Nephron (organoid): ENCODE measurements at regions not wholly inside any gene's neighbourhood (a gene's known extent, or its start where the extent isn't known, plus 50 kb on each side); places are given as distances from the start of the nearest gene placed in this dataset.

Source experiments
- H3K27ac Mint-ChIP-seq, 3 experiments: 2 replicates each; pipeline ENCODE4 v1.8.0; 2020; ENCODE audit warnings: mixed read lengths in 3 of 3, mild to moderate bottlenecking in 2 of 3, moderate library complexity in 1 of 3
- H3K27me3 Mint-ChIP-seq: 2 replicates; pipeline ENCODE4 v1.8.0; 2021; ENCODE audit warnings: low read depth, mild to moderate bottlenecking, moderate library complexity, mixed read lengths
- H3K36me3 Mint-ChIP-seq: 2 replicates; pipeline ENCODE4 v1.8.0; 2020; ENCODE audit warnings: low read depth, mixed read lengths
- H3K4me1 Mint-ChIP-seq: 2 replicates; pipeline ENCODE4 v1.8.0; 2020; ENCODE audit warnings: mixed read lengths
- H3K4me3 Mint-ChIP-seq, 3 experiments: 2 replicates each; pipeline ENCODE4 v1.8.0; 2020; ENCODE audit warnings: mild to moderate bottlenecking in 3 of 3, mixed read lengths in 3 of 3, moderate library complexity in 2 of 3
- H3K9me3 Mint-ChIP-seq: 2 replicates; pipeline ENCODE4 v1.8.0; 2020; ENCODE audit warnings: mixed read lengths
- TF ChIP-seq, protein P1 (sequence below), 3 experiments: fragments of 200-600 bp; sonication (generic); IDR thresholded peaks; one replicate each; pipeline ENCODE4 v1.5.0; 2021; ENCODE audit warnings: antibody characterized with exemption in 3 of 3; ENCODE audit not compliant: unreplicated experiment in 3 of 3

DNA sequence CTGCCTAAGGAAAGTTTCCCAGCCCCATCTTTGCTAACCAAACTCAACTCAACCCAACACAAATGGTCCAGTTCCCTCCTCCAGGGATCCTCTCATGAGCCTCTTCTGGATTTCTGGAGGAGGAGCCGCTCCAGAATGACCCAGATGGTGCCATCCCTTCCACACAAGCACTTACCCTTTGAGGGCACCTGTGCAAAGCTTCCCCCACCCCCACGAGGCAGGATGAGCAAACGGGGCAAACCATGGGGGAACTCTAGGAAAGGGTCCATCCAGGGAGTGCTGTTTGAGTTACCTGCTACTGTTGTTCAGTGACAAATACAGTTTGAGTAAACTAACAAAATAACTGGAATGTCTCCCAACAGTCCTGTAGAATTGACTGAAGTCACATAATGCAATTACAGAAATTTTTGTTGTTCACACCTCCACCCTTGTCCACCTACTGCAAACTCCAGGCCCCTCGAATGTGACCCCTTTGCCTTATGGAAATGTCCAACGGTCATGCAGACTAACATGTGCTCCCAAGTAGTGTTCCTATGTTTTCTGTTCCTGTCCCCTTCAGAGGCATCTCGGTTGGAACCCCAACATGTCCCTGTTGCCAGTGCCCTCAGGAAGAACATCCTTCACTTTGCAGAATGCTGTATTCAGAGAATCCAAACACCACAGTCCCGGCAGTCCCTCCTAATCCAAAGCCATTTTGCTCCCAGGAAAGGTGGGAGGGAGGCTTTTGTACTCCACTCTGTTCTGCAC lies 160.1 kb downstream of the RRAGC start:
- TF ChIP-seq, protein P1, sequence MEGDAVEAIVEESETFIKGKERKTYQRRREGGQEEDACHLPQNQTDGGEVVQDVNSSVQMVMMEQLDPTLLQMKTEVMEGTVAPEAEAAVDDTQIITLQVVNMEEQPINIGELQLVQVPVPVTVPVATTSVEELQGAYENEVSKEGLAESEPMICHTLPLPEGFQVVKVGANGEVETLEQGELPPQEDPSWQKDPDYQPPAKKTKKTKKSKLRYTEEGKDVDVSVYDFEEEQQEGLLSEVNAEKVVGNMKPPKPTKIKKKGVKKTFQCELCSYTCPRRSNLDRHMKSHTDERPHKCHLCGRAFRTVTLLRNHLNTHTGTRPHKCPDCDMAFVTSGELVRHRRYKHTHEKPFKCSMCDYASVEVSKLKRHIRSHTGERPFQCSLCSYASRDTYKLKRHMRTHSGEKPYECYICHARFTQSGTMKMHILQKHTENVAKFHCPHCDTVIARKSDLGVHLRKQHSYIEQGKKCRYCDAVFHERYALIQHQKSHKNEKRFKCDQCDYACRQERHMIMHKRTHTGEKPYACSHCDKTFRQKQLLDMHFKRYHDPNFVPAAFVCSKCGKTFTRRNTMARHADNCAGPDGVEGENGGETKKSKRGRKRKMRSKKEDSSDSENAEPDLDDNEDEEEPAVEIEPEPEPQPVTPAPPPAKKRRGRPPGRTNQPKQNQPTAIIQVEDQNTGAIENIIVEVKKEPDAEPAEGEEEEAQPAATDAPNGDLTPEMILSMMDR (IDR thresholded peaks at IDR 0.05; ENCODE audit: unreplicated experiment in 3 of 3): no peak
- Mint-ChIP-seq H3K4me3 (no peak overlapping the region), H3K9me3 (peaks cover 14% of the 10 kb centered on the region), H3K36me3 (no peaks in the 10 kb centered on the region), H3K27me3 (peaks cover 33% of the 10 kb centered on the region), H3K27ac (no peak overlapping the region), H3K4me1 (no peaks in the 10 kb centered on the region)

DNA sequence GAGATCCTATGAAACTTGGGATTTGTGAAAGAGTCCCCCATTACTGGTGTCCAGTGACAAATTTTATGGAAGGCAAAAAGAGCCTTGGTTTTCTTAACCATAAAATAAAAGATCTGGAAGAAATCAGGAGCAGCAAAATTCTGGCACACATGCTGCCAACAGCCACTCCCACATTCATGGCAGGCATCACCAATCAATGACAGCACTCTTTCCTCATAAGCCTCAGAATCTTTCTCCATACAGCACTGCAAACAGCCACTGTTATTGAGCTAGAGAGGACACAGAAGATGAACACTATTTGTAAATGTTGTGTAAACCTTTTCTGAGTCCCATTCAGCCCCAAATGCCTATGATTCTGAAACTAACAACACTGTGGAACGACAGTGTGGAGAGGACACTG lies 162.2 kb downstream of the RRAGC start:
- H3K36me3 Mint-ChIP-seq: no peaks in the 10 kb centered on the region
- no peaks in the 10 kb centered on the region for H3K4me1 Mint-ChIP-seq
- H3K27ac Mint-ChIP-seq: no peak overlapping the region
- TF ChIP-seq, protein P1 (IDR thresholded peaks at IDR 0.05; ENCODE audit: unreplicated experiment in 3 of 3): no peak
- H3K4me3 Mint-ChIP-seq: no peak overlapping the region
- peaks cover 3% of the 10 kb centered on the region for H3K9me3 Mint-ChIP-seq
- H3K27me3 Mint-ChIP-seq: peaks cover 36% of the 10 kb centered on the region

DNA sequence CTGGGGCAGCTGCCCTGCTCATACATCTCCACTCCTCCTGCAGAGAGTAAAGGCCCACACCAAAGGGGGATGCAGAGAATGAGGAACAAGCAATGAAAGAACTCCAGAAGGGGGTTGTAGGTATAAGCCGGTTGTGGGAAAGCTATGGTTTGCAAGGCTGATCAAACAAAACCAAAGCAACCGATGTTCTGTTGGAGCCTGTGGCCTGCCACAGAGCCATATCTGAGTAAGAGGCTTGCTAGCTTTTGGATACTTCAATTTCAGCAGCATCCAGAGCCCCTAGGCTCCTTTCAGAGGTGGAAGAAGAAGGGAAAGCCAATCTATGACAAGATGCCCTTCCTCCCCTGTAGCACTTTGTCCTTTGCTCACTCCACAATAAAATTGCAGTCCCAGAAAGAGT lies 163.2 kb downstream of the RRAGC start:
- no peak overlapping the region for H3K27ac Mint-ChIP-seq
- peaks cover 37% of the 10 kb centered on the region for H3K27me3 Mint-ChIP-seq
- no peak overlapping the region for H3K4me3 Mint-ChIP-seq
- no peaks in the 10 kb centered on the region for H3K4me1 Mint-ChIP-seq
- H3K9me3 Mint-ChIP-seq: peaks cover 5% of the 10 kb centered on the region
- TF ChIP-seq, protein P1 (IDR thresholded peaks at IDR 0.05; ENCODE audit: unreplicated experiment in 3 of 3): no peak
- no peaks in the 10 kb centered on the region for H3K36me3 Mint-ChIP-seq

DNA sequence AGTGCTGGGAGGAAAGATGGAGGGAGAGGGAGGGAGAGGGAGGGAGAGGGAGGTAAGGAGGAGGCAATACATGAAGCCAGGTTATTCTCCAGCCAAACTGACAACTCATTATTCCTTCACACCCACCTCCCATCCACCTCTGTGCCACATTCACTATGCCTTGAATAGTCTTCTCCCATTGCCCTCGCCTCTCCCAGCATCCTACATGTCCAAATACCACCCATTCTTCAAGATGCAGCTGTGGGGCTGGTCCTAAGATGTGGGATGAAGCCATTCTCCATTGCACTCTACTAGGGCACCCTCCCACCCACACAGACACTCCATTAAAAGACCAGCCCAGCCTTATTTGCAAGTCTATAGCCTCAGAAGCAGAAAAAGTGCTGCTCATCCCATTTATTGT lies 165.8 kb downstream of the RRAGC start:
- peaks cover 6% of the 10 kb centered on the region for H3K9me3 Mint-ChIP-seq
- H3K4me3 Mint-ChIP-seq: no peak overlapping the region
- no peaks in the 10 kb centered on the region for H3K4me1 Mint-ChIP-seq
- TF ChIP-seq, protein P1 (IDR thresholded peaks at IDR 0.05; ENCODE audit: unreplicated experiment in 3 of 3): no peak
- H3K27ac Mint-ChIP-seq: no peak overlapping the region
- peaks cover 28% of the 10 kb centered on the region for H3K27me3 Mint-ChIP-seq
- H3K36me3 Mint-ChIP-seq: no peaks in the 10 kb centered on the region

DNA sequence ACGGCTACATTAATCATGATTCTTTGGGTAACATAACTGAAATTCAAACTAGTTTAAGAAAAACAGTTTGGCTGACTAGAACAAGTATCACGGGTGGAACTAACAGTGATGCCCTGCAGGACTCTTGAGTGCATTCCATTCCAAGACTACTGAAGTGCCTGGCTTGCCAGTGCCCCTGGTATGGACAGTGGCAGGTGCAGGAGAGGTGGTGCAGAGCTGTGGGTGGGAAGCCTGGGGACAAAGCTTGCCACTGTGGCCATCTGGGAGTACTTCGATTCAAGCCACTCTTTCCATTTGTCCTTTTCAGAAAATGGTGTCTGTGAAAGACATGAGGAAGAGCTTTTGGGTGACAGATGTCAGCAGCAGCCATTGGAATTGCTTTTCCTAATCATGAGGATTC lies 166.5 kb downstream of the RRAGC start:
- TF ChIP-seq, protein P1 (IDR thresholded peaks at IDR 0.05; ENCODE audit: unreplicated experiment in 3 of 3): no peak
- Mint-ChIP-seq H3K4me1 (no peaks in the 10 kb centered on the region), H3K9me3 (peaks cover 6% of the 10 kb centered on the region), H3K27ac (no peak overlapping the region), H3K27me3 (peaks cover 24% of the 10 kb centered on the region), H3K4me3 (no peak overlapping the region), H3K36me3 (no peaks in the 10 kb centered on the region)
